ENCODE measurements at regions not wholly inside any gene's neighbourhood (a gene's known extent, or its start where the extent isn't known, plus 50 kb on each side); places are given as distances from the start of the nearest gene placed in this dataset.

GRCh38 chr20:19104186-19104585, 108.3 kb upstream of the SLC24A3 start:
- H3K4me1 ChIP-seq (ENCODE audit: control insufficient read depth, extremely low read depth, insufficient read depth, low read length), result no peaks in the 10 kb centered on the region
- DNase-seq (ENCODE audit: low read depth, low spot score), result no peak
- H3K4me2 ChIP-seq (ENCODE audit: control insufficient read depth, extremely low read depth, insufficient read depth, low read depth, low read length), result no peak overlapping the region
- H3K9me3 ChIP-seq (ENCODE audit: control insufficient read depth, low read depth, low read length), result no peaks in the 10 kb centered on the region
- H3K36me3 ChIP-seq (ENCODE audit: control insufficient read depth in 2 of 2, extremely low read depth in 1 of 2, insufficient read depth in 2 of 2, low read length in 2 of 2), result no peaks in the 10 kb centered on the region
- no peak overlapping the region for H3K27ac ChIP-seq (ENCODE audit: control insufficient read depth, insufficient read depth, low read length)
- no peaks in the 10 kb centered on the region for H4K20me1 ChIP-seq (ENCODE audit: control insufficient read depth, extremely low read depth, insufficient read depth, low read length)
- H3K79me2 ChIP-seq (ENCODE audit: control insufficient read depth, insufficient read depth, low read length), result no peaks in the 10 kb centered on the region
- no peak overlapping the region for H2AFZ ChIP-seq (ENCODE audit: control insufficient read depth, low read length)
- TF ChIP-seq, protein P1, sequence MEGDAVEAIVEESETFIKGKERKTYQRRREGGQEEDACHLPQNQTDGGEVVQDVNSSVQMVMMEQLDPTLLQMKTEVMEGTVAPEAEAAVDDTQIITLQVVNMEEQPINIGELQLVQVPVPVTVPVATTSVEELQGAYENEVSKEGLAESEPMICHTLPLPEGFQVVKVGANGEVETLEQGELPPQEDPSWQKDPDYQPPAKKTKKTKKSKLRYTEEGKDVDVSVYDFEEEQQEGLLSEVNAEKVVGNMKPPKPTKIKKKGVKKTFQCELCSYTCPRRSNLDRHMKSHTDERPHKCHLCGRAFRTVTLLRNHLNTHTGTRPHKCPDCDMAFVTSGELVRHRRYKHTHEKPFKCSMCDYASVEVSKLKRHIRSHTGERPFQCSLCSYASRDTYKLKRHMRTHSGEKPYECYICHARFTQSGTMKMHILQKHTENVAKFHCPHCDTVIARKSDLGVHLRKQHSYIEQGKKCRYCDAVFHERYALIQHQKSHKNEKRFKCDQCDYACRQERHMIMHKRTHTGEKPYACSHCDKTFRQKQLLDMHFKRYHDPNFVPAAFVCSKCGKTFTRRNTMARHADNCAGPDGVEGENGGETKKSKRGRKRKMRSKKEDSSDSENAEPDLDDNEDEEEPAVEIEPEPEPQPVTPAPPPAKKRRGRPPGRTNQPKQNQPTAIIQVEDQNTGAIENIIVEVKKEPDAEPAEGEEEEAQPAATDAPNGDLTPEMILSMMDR (optimal IDR thresholded peaks at IDR 0.05 in 1 of 3, IDR thresholded peaks at IDR 0.05 in 1 of 3, conservative IDR thresholded peaks at IDR 0.05 in 1 of 3; ENCODE audit: extremely low read depth in 1 of 3, insufficient read depth in 2 of 3, low read length in 3 of 3), result no peak
- H3K9ac ChIP-seq (ENCODE audit: control insufficient read depth, extremely low read depth, insufficient read depth, low read length), result no peak overlapping the region
- H3K27me3 ChIP-seq (ENCODE audit: control insufficient read depth, extremely low read depth, insufficient read depth, low read length), result no peaks in the 10 kb centered on the region
- no peak for FAIRE-seq
- dilution Hi-C loops (cut with MboI; ENCODE audit: extremely low pct_ligation_motif_present, low sequenced_read_pairs), result no loop called here
- H3K9me1 ChIP-seq (ENCODE audit: control insufficient read depth, extremely low read depth, insufficient read depth, low read length), result no peaks in the 10 kb centered on the region
- H3K4me3 ChIP-seq (ENCODE audit: control insufficient read depth in 2 of 3, extremely low read depth in 1 of 3, insufficient read depth in 2 of 3, low read depth in 1 of 3, low read length in 3 of 3), result no peak overlapping the region

GRCh38 chr20:19108155-19108554, 104.3 kb upstream of the SLC24A3 start:
- Histone ChIP-seq H3K27ac (ENCODE audit: control insufficient read depth, insufficient read depth, low read length) (no peak overlapping the region), H3K79me2 (ENCODE audit: control insufficient read depth, insufficient read depth, low read length) (no peaks in the 10 kb centered on the region), H3K4me2 (ENCODE audit: control insufficient read depth, extremely low read depth, insufficient read depth, low read depth, low read length) (no peak overlapping the region), H3K9ac (ENCODE audit: control insufficient read depth, extremely low read depth, insufficient read depth, low read length) (no peak overlapping the region), H3K9me1 (ENCODE audit: control insufficient read depth, extremely low read depth, insufficient read depth, low read length) (no peaks in the 10 kb centered on the region), H3K27me3 (ENCODE audit: control insufficient read depth, extremely low read depth, insufficient read depth, low read length) (no peaks in the 10 kb centered on the region), H3K4me1 (ENCODE audit: control insufficient read depth, extremely low read depth, insufficient read depth, low read length) (no peaks in the 10 kb centered on the region), H4K20me1 (ENCODE audit: control insufficient read depth, extremely low read depth, insufficient read depth, low read length) (no peaks in the 10 kb centered on the region), H2AFZ (ENCODE audit: control insufficient read depth, low read length) (no peak overlapping the region), H3K4me3 (ENCODE audit: control insufficient read depth in 2 of 3, extremely low read depth in 1 of 3, insufficient read depth in 2 of 3, low read depth in 1 of 3, low read length in 3 of 3) (no peak overlapping the region), H3K9me3 (ENCODE audit: control insufficient read depth, low read depth, low read length) (no peaks in the 10 kb centered on the region), H3K36me3 (ENCODE audit: control insufficient read depth in 2 of 2, extremely low read depth in 1 of 2, insufficient read depth in 2 of 2, low read length in 2 of 2) (no peaks in the 10 kb centered on the region)
- DNase-seq (ENCODE audit: low read depth, low spot score) (no peak), FAIRE-seq (no peak)
- dilution Hi-C loops (cut with MboI; ENCODE audit: extremely low pct_ligation_motif_present, low sequenced_read_pairs), result no loop called here
- no peak for TF ChIP-seq EZH2 (IDR thresholded peaks at IDR 0.05; ENCODE audit: low read length)

- Histone ChIP-seq H3K4me2 (ENCODE audit: control insufficient read depth, extremely low read depth, insufficient read depth, low read depth, low read length) (no peak overlapping the region), H3K4me3 (ENCODE audit: control insufficient read depth in 2 of 3, extremely low read depth in 1 of 3, insufficient read depth in 2 of 3, low read depth in 1 of 3, low read length in 3 of 3) (no peak overlapping the region), H2AFZ (ENCODE audit: control insufficient read depth, low read length) (no peak overlapping the region), H3K9me1 (ENCODE audit: control insufficient read depth, extremely low read depth, insufficient read depth, low read length) (no peaks in the 10 kb centered on the region), H3K79me2 (ENCODE audit: control insufficient read depth, insufficient read depth, low read length) (no peaks in the 10 kb centered on the region), H4K20me1 (ENCODE audit: control insufficient read depth, extremely low read depth, insufficient read depth, low read length) (no peaks in the 10 kb centered on the region), H3K4me1 (ENCODE audit: control insufficient read depth, extremely low read depth, insufficient read depth, low read length) (no peaks in the 10 kb centered on the region), H3K9ac (ENCODE audit: control insufficient read depth, extremely low read depth, insufficient read depth, low read length) (no peak overlapping the region), H3K9me3 (ENCODE audit: control insufficient read depth, low read depth, low read length) (no peaks in the 10 kb centered on the region), H3K27me3 (ENCODE audit: control insufficient read depth, extremely low read depth, insufficient read depth, low read length) (no peaks in the 10 kb centered on the region), H3K36me3 (ENCODE audit: control insufficient read depth in 2 of 2, extremely low read depth in 1 of 2, insufficient read depth in 2 of 2, low read length in 2 of 2) (no peaks in the 10 kb centered on the region), H3K27ac (ENCODE audit: control insufficient read depth, insufficient read depth, low read length) (no peak overlapping the region)
- no peak for TF ChIP-seq EZH2 (IDR thresholded peaks at IDR 0.05; ENCODE audit: low read length)
- TF ChIP-seq, protein P1 (optimal IDR thresholded peaks at IDR 0.05 in 1 of 3, IDR thresholded peaks at IDR 0.05 in 1 of 3, conservative IDR thresholded peaks at IDR 0.05 in 1 of 3; ENCODE audit: extremely low read depth in 1 of 3, insufficient read depth in 2 of 3, low read length in 3 of 3), result no peak
- dilution Hi-C loops (cut with MboI; ENCODE audit: extremely low pct_ligation_motif_present, low sequenced_read_pairs), result no loop called here
- FAIRE-seq (no peak), DNase-seq (ENCODE audit: low read depth, low spot score) (no peak)
Observed at GRCh38 chr20:19110285-19110684, 102.2 kb upstream of the SLC24A3 start.
